Frontal cortex (tissue), 3 donors: ENCODE measurements at regions not wholly inside any gene's neighbourhood (a gene's known extent, or its start where the extent isn't known, plus 50 kb on each side); places are given as distances from the start of the nearest gene placed in this dataset.
"Not testable (repeated sequence)": the region's sequence is repeated elsewhere in the genome, so short reads cannot be mapped to it uniquely, and the experiment has no call there.

Source experiments
- DNase-seq, 2 donors: peaks; one replicate each; pipeline ENCODE4 v3.0.0; 2012; ENCODE audit warnings: low spot score in 2 of 2
- FAIRE-seq: peaks from 2 replicates; lab custom pipeline; 2012; peaks lifted over from hg19 to GRCh38; lab: Jason Lieb, UNC
- donor health status: control.
- donor health status: control.
- donor health status: control.

- FAIRE-seq, DNase-seq: not testable (repeated sequence)
These were observed 61.9 kb downstream of the NPIPB5 start for GRCh38 chr16:22572331-22573224.

- FAIRE-seq = not testable (repeated sequence)
These were observed 62.5 kb downstream of the NPIPB5 start for GRCh38 chr16:22573225-22573530.

DNA sequence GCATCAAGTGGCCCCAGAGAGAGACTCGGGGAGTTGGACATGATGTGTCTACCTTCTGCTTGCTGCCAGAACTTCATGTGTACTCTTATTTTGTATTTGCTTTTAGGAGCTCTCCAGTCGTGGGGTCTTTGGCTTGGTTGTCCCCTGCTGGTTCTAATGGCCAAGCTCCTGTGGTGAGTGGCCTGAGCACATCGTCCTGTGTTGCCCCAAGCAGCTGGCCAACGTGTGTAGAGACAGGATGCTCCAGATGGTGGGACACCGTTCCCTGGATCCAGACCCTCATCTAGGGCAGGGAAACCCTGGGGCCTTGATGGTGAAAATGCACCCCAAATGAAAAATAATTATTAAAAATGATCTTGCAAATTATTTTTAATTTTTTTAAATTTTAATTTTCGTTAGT lies 65.8 kb downstream of the NPIPB5 start:
- not testable (repeated sequence) for DNase-seq, FAIRE-seq

More at GRCh38 chr16:22573225-22573530, 62.5 kb downstream of the NPIPB5 start:
- not testable (repeated sequence) for DNase-seq

DNA sequence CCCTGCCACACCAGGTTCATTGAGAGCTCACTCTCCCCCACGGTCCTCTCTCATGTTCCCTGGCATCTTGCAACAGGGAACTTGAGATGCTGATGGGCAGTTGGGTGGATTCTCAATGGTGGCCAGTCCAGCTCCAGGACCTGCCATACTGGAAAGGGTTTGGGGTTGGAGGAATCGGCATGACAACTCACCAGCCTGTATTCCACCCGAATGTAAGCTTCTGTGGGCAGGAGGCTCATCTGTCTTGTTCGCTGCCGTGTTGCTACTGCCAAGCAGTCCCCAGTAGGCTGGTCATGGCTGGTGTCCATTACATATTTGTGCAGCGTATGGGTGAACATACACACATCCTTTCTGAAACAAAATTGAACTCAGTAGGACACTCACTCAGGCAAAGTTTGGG lies 72.5 kb downstream of the NPIPB5 start:
- not testable (repeated sequence) for DNase-seq, FAIRE-seq

DNA sequence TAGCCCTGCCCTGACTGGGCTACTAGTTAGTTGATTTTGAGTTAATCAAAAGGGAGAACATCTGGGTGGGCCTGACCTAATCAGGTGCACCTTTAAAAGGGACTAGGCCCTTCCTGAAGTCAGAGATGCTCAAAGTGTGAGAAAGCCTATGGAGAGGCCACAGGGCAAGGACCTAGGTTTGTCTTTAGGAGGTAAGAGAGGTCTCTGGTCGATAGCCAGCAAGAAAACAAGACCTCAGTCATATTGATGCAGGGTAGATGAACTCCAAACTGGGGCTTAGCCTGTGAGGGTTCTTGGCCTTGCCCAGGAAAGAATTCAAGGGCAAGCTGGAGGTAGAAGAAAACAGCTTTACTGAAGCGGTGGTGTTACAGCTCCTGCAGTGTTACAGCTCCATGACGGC lies 73.8 kb downstream of the NPIPB5 start:
- DNase-seq, FAIRE-seq: not testable (repeated sequence)

- FAIRE-seq = not testable (repeated sequence)
These were observed 74.2 kb downstream of the NPIPB5 start for GRCh38 chr16:22584941-22585340.

DNA sequence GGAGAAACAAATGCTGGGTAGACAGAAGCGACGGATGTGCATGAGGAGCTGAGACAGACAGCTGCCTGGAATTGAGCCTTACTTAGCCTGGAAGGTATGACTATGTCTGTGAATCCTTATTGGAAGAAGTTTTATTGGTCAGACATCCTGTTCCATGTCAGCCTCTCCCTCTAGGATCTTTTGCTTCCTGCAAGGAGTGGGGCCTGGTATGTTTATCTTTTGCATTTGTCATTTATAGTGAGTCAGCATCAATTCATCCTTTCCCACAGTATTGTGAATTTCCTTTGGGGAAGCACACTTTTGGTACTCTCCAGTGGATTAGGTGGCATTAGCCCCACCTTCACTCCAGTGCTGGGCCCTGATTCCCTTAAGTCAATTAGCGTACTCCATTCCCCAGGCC lies 74.7 kb downstream of the NPIPB5 start:
- FAIRE-seq, DNase-seq: not testable (repeated sequence)

More at GRCh38 chr16:22584941-22585340, 74.2 kb downstream of the NPIPB5 start:
- DNase-seq = not testable (repeated sequence)

DNA sequence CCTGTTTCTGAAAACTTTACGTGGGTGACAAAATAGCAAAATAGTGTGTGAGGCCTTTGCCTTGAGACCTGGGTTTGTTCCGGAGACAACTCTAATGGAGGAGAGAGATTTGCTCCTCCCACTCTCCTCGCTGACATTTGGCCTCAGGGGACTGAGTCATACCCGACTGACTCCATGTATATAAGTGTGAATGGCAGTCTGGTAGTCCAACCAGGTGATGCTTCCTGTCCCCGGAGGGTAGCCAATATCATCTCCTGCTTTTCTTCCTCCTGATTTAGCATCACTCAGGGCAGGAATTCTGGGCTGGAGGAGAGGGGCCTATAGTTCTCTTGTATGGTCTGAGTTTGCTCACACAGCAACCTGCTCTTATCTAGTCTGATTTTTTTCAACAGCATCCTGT lies 76.0 kb downstream of the NPIPB5 start:
- FAIRE-seq, DNase-seq: not testable (repeated sequence)

DNA sequence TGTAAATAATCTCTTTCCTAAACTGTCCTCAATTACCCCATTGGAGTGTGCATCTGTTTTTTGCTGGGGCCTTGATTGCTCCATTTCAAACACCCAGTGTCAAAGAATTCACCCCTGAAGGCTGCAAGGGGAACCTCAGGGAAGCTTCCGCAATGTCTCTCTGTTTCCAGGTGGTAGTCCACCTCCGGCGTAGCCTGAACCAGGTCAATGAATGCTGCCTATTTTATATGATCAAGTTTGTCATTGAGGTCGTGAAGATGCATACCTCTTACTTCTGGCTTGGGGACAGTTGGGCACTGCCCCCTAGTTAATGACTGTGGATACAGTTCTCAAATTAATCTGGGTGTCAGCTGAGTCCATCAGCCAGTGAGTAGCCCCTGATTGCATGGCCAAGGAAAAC lies 79.1 kb downstream of the NPIPB5 start:
- FAIRE-seq, DNase-seq: not testable (repeated sequence)

DNA sequence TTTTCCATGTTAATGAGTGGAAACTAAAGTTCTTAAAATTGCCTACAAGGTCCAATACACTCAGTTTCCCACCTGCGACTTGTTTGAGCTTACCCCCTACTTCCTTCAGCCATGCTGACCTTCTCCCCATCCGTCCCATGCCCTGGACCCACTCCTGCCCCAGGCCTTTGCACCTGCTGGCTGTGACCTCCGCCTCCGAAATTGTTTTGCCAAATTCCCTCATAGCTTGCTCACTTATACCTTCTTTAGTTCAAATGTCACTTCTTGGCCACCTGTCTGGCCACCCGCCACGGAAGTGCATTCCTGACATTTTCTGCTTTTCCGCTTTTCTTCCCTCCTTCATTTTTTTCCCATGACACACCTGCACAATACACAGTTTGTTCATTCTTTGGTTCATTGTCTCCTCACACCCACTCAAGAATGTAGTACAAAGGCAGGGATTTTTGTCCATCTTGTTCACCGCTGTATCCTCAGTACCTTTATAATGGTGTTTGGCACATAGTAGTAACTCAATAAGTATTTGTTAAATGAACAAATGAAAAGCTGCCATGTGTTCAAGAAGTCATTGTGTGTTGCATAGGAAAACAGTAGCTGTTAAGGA lies 85.9 kb downstream of the NPIPB5 start:
- DNase-seq, FAIRE-seq: not testable (repeated sequence)

- not testable (repeated sequence) for DNase-seq, FAIRE-seq
These were observed 93.1 kb downstream of the NPIPB5 start for GRCh38 chr16:22603744-22604143.

DNA sequence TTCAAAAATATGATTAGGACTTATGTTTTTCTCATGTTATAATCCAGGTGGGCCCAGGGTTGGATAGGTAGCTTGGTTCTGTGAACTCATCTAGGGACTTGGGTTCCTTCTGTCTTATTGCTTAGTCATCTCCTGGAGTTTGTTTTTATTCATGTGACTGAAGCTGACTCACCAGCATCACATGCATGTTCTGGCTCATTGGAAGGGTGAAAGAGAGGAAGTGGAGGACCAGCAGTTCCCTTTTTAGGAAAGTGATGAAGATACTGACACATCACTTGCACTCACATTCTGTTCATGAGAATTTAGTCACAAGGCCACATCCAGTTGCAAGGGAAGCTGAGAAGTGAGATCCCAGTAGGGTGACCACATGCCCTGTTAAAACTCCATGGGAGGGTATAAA lies 95.9 kb downstream of the NPIPB5 start:
- FAIRE-seq, DNase-seq: not testable (repeated sequence)

DNA sequence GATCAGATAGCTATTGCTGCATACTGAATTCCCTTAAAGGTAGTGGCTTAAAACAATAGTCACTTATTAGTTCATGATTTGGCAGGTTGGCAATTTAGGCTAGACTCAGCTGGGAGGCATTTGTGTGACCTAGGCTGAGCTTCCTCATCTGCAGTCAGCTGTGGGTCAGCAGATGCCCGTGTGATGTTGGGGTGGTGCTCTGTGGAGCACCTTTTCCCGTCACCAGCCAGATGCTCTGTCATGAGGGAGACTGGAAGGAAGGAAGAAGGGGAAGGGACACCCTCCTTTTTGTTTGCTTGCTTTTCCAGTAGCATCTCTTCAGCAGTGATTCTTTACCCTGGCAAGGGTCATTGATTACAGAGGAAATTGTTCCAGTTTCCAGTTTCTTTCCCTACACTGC lies 99.1 kb downstream of the NPIPB5 start:
- not testable (repeated sequence) for FAIRE-seq, DNase-seq

DNA sequence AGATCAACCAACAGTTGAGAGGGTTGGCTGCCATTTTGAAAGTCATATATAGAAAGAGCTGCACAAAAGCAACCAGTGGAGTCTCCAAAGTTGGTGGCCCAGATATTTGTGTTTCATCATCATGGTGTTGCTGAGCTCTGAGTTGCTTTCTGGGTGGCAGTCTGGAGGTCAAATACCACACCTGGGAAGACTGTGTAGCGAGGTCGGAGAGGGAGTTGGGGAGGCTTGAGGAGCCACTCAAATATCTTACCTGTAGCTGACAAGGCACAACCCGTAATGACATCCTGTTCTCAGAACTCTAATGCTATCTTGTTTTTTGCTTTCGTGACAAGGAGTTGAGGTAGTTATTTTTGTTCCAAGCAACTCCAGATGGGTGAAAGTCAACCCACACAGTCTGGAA lies 100.4 kb downstream of the NPIPB5 start:
- DNase-seq, FAIRE-seq: not testable (repeated sequence)

- DNase-seq (no peak), FAIRE-seq (no peak)
These were observed 103.7 kb downstream of the NPIPB5 start for GRCh38 chr16:22614271-22614947.

GRCh38 chr16:22618842-22619241 lies 108.2 kb downstream of the NPIPB5 start:
- no peak for FAIRE-seq
- DNase-seq = no peak

- FAIRE-seq (no peak), DNase-seq (no peak)
These were observed 111.0 kb downstream of the NPIPB5 start for GRCh38 chr16:22621586-22622155.

DNA sequence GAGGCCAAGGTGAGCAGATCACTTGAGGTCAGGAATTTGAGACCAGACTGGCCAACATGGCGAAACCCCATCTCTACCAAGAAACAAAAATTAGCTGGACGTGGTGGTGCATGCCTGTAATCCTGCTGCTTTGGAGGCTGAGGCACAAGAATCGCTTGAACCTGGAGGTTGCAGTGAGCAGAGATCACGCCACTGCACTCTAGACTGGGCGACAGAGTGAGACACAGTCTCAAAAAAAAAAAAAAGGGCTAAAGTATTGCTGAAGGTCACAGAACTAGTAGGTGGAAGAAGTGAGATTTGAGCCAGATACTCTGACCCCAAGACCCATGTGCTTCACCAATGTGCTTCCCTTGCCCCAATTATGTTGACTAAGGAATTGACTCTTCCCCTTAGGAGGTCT lies 112.0 kb downstream of the NPIPB5 start:
- no peak for FAIRE-seq
- DNase-seq = no peak

- DNase-seq = no peak
- FAIRE-seq = no peak
These were observed 112.7 kb downstream of the NPIPB5 start for GRCh38 chr16:22623351-22623781.
